HCT116 (cell line): ENCODE measurements at regions not wholly inside any gene's neighbourhood (a gene's known extent, or its start where the extent isn't known, plus 50 kb on each side); places are given as distances from the start of the nearest gene placed in this dataset.

Source experiments
- ATAC-seq: fragments of 200-7000 bp; cut with Tn5 transposase; 2 replicates; pipeline ENCODE4 v1.9.1; 2020; ENCODE audit warnings: mild to moderate bottlenecking, moderate library complexity
- BruUV-seq: library from RNA; stranded (reverse); fragments of 400-500 nt; replicated peaks from 2 replicates; lab custom pipeline; 2021; lab: Mats Ljungman, UMichigan
- CTCF ChIA-PET: fragments of 300-600 bp; sonication (Branson Sonifier 250); formaldehyde crosslinking; loops from one replicate; lab custom pipeline; 2021; ENCODE audit warnings: antibody characterized with exemption; lab: Charles Lee
- POLR2A ChIA-PET: fragments of 300-600, 350-600 bp; sonication (Branson Sonifier 250); formaldehyde crosslinking; loops from one replicate; lab custom pipeline; 2021; ENCODE audit warnings: antibody characterized with exemption; lab: Charles Lee
- RAD21 ChIA-PET, 2 experiments: fragments of 300-600 bp; sonication (Branson Sonifier 250); formaldehyde crosslinking; loops; one replicate each; lab custom pipeline; 2023; ENCODE audit warnings: low total read pairs in 2 of 2; ENCODE audit not compliant: uncharacterized antibody in 2 of 2, unreplicated experiment in 2 of 2, low non-redundant PET in 1 of 2; lab: Charles Lee
- DNase-seq: peaks from one replicate; pipeline ENCODE4 v3.0.0-alpha.2; 2010; ENCODE audit warnings: low read depth, low spot score
- H2AFZ ChIP-seq: fragments of 200-600 bp; shearing (Covaris generic), sonication (generic); 2 replicates; pipeline ENCODE4 v1.6.1; 2017; ENCODE audit warnings: low read depth, mixed run types, mixed read lengths, antibody characterized with exemption, low read length; ENCODE audit not compliant: poor library complexity, severe bottlenecking
- H3K27ac ChIP-seq: 2 replicates; pipeline ENCODE4 v1.5.1; 2012; ENCODE audit warnings: low read depth, low read length
- H3K27me3 ChIP-seq: fragments of 200-600 bp; sonication (generic); 2 replicates; pipeline ENCODE4 v1.6.1; 2016; ENCODE audit warnings: mixed run types, low read length, mixed read lengths; ENCODE audit not compliant: insufficient read depth
- H3K36me3 ChIP-seq, 2 experiments: fragments of 200-500 bp in 1 of 2; fragments of 200-600 bp in 1 of 2; sonication (Bioruptor generic) in 1 of 2; sonication (generic) in 1 of 2; 2 replicates each; pipeline versions ENCODE4 v1.5.1 to v1.6.1; 2014 to 2016; ENCODE audit warnings: low read length in 2 of 2, inconsistent platforms in 1 of 2, mixed read lengths in 1 of 2, mixed run types in 1 of 2; ENCODE audit not compliant: insufficient read depth in 2 of 2, control insufficient read depth in 1 of 2
- H3K4me1 ChIP-seq, 2 experiments: fragments of 200-600 bp in 1 of 2; sonication (generic) in 1 of 2; 2 replicates each; pipeline versions ENCODE4 v1.5.1 to v1.6.1; 2012 to 2017; ENCODE audit warnings: low read length in 2 of 2, inconsistent platforms in 1 of 2, mild to moderate bottlenecking in 1 of 2, mixed read lengths in 1 of 2, mixed run types in 1 of 2, moderate library complexity in 1 of 2; ENCODE audit not compliant: insufficient read depth in 2 of 2, control insufficient read depth in 1 of 2
- H3K4me2 ChIP-seq: fragments of 200-600 bp; sonication (generic); 2 replicates; pipeline ENCODE4 v1.6.1; 2017; ENCODE audit warnings: mixed run types, low read length, mixed read lengths
- H3K4me3 ChIP-seq, 2 experiments: fragments of 200-600 bp in 1 of 2; sonication (generic) in 1 of 2; replicated peaks in 1 of 2; 2 replicates each; pipeline ENCODE4 v1.5.1; 2011 to 2016; ENCODE audit warnings: low read length in 2 of 2, control low read depth in 1 of 2, low read depth in 1 of 2, mild to moderate bottlenecking in 1 of 2, mixed read lengths in 1 of 2, mixed run types in 1 of 2
- H3K79me2 ChIP-seq: fragments of 200-600 bp; sonication (generic); 2 replicates; pipeline ENCODE4 v1.6.1; 2017; ENCODE audit warnings: mild to moderate bottlenecking, mixed run types, low read length, moderate library complexity, mixed read lengths; ENCODE audit not compliant: insufficient read depth
- H3K9ac ChIP-seq: fragments of 200-600 bp; sonication (generic); 2 replicates; pipeline ENCODE4 v1.6.1; 2016; ENCODE audit warnings: low read length, mixed read lengths
- H3K9me2 ChIP-seq: fragments of 200-600 bp; sonication (generic), shearing (Covaris generic); 2 replicates; pipeline ENCODE4 v1.6.1; 2017; ENCODE audit warnings: mixed run types, mild to moderate bottlenecking, moderate library complexity; ENCODE audit not compliant: insufficient read depth
- H3K9me3 ChIP-seq, 2 experiments: fragments of 200-500 bp in 1 of 2; fragments of 200-600 bp in 1 of 2; sonication (Bioruptor generic) in 1 of 2; sonication (generic) in 1 of 2; 2 replicates each; pipeline ENCODE4 v1.6.1; 2014 to 2017; ENCODE audit warnings: low read length in 2 of 2, mixed read lengths in 2 of 2, inconsistent platforms in 1 of 2, low read depth in 1 of 2, mild to moderate bottlenecking in 1 of 2, mixed run types in 1 of 2, moderate library complexity in 1 of 2; ENCODE audit not compliant: control insufficient read depth in 1 of 2, insufficient read depth in 1 of 2
- H4K20me1 ChIP-seq: fragments of 200-600 bp; sonication (generic), shearing (Covaris generic); 2 replicates; pipeline ENCODE4 v1.6.1; 2017; ENCODE audit warnings: mixed run types, mild to moderate bottlenecking, moderate library complexity; ENCODE audit not compliant: insufficient read depth
- CBX3 ChIP-seq: IDR thresholded peaks from 2 replicates; pipeline ENCODE4 v1.6.1; 2012; ENCODE audit warnings: low read depth
- CEBPB ChIP-seq: IDR thresholded peaks from 2 replicates; pipeline ENCODE4 v1.6.1; 2012; ENCODE audit warnings: low read depth
- CTCF ChIP-seq, 3 experiments: fragments of 200-600 bp in 1 of 3; sonication (generic) in 1 of 3; IDR thresholded peaks in 2 of 3; conservative IDR thresholded peaks in 1 of 3; 2 replicates each; pipeline ENCODE4 v1.5.1; 2012 to 2017; ENCODE audit warnings: low read depth in 2 of 3, low read length in 2 of 3, antibody characterized with exemption in 1 of 3, borderline replicate concordance in 1 of 3, control low read depth in 1 of 3, mild to moderate bottlenecking in 1 of 3, mixed read lengths in 1 of 3, mixed run types in 1 of 3, moderate library complexity in 1 of 3; ENCODE audit not compliant: insufficient read depth in 1 of 3
- EGR1 ChIP-seq: IDR thresholded peaks from 2 replicates; pipeline ENCODE4 v1.6.1; 2012; ENCODE audit warnings: low read depth
- ELF1 ChIP-seq: IDR thresholded peaks from 2 replicates; pipeline ENCODE4 v1.6.1; 2012; ENCODE audit warnings: low read depth, borderline replicate concordance
- EZH2 ChIP-seq: fragments of 200-600 bp; sonication (generic); IDR thresholded peaks from 2 replicates; pipeline ENCODE4 v1.6.1; 2017; ENCODE audit warnings: antibody characterized with exemption, mixed run types
- EZH2phosphoT487 ChIP-seq: fragments of 200-600 bp; IDR thresholded peaks from 2 replicates; pipeline ENCODE4 v1.6.1; 2018; ENCODE audit warnings: antibody characterized with exemption, borderline replicate concordance
- JUND ChIP-seq: IDR thresholded peaks from 2 replicates; pipeline ENCODE4 v1.6.1; 2012
- MAX ChIP-seq: IDR thresholded peaks from 2 replicates; pipeline ENCODE4 v1.6.1; 2012
- POLR2A ChIP-seq: IDR thresholded peaks from 2 replicates; pipeline ENCODE4 v1.7.0; 2011; ENCODE audit warnings: borderline replicate concordance; ENCODE audit not compliant: insufficient read depth, insufficient read length; ENCODE audit errors: extremely low read depth
- POLR2AphosphoS5 ChIP-seq: IDR thresholded peaks from 2 replicates; pipeline ENCODE4 v1.6.1; 2011; ENCODE audit warnings: mild to moderate bottlenecking, low read depth, low read length, moderate library complexity
- RAD21 ChIP-seq: IDR thresholded peaks from 2 replicates; pipeline ENCODE4 v1.6.1; 2012; ENCODE audit warnings: low read depth, mild to moderate bottlenecking
- SIN3A ChIP-seq: IDR thresholded peaks from 2 replicates; pipeline ENCODE4 v1.6.1; 2012; ENCODE audit warnings: low read depth
- SP1 ChIP-seq: IDR thresholded peaks from 2 replicates; pipeline ENCODE4 v1.6.1; 2012; ENCODE audit warnings: low read depth
- SRF ChIP-seq: IDR thresholded peaks from 2 replicates; pipeline ENCODE4 v1.6.1; 2012; ENCODE audit warnings: low read depth
- TCF7L2 ChIP-seq: IDR thresholded peaks from 2 replicates; pipeline ENCODE4 v1.7.0; 2011; ENCODE audit warnings: borderline replicate concordance, inconsistent platforms; ENCODE audit not compliant: insufficient read depth, insufficient read length; ENCODE audit errors: extremely low read depth
- YY1 ChIP-seq: IDR thresholded peaks from 2 replicates; pipeline ENCODE4 v1.6.1; 2011; ENCODE audit warnings: low read length, low read depth, moderate library complexity, mild to moderate bottlenecking; ENCODE audit not compliant: insufficient replicate concordance; ENCODE audit errors: extremely low read depth
- ZBTB33 ChIP-seq: IDR thresholded peaks from 2 replicates; pipeline ENCODE4 v1.6.1; 2011; ENCODE audit warnings: mild to moderate bottlenecking, low read length, moderate library complexity; ENCODE audit not compliant: insufficient replicate concordance; ENCODE audit errors: extremely low read depth
- ZFX ChIP-seq: fragments of 450-650 bp; IDR thresholded peaks from 2 replicates; pipeline ENCODE4 v1.6.1; 2017
- intact Hi-C: fragments of 100-400 bp; cut with micrococcal nuclease; formaldehyde crosslinking; loops from 2 replicates; pipeline ENCODE4 v1.10.0; 2022

GRCh38 chr4:129561886-129562671 is 466.1 kb downstream of the C4orf33 start (continued):
- no peak for TF ChIP-seq ELF1
- no peak for TF ChIP-seq YY1
- TF ChIP-seq MAX = no peak
- TF ChIP-seq POLR2AphosphoS5 = no peak
- TF ChIP-seq EGR1 = no peak
- no peak for TF ChIP-seq SP1
- TF ChIP-seq EZH2 = no peak
- TF ChIP-seq ZBTB33 = no peak

- intact Hi-C loops = no loop called here
- Histone ChIP-seq H3K4me1 (no peaks in the 10 kb centered on the region), H3K27me3 (no peaks in the 10 kb centered on the region), H2AFZ (no peak overlapping the region), H3K36me3 (no peaks in the 10 kb centered on the region), H3K9me3 (no peaks in the 10 kb centered on the region), H3K4me2 (no peak overlapping the region), H3K9me2 (no peaks in the 10 kb centered on the region), H3K4me3 (no peak overlapping the region), H3K9ac (no peak overlapping the region), H3K27ac (no peak overlapping the region), H4K20me1 (no peaks in the 10 kb centered on the region), H3K79me2 (no peaks in the 10 kb centered on the region)
- CTCF ChIA-PET = no interaction called here
- DNase-seq (no peak), ATAC-seq (no peak)
- BruUV-seq = no TSS peak
- POLR2A ChIA-PET = no interaction called here
- RAD21 ChIA-PET = no interaction called here
- TF ChIP-seq POLR2A = no peak
- TF ChIP-seq ELF1 = no peak
- no peak for TF ChIP-seq TCF7L2
- TF ChIP-seq ZBTB33 = no peak
- TF ChIP-seq JUND = no peak
- TF ChIP-seq CTCF (IDR thresholded peaks at IDR 0.05 in 2 of 3, conservative IDR thresholded peaks at IDR 0.05 in 1 of 3; ENCODE audit: borderline replicate concordance in 1 of 3, insufficient read depth in 1 of 3, low read depth in 2 of 3, low read length in 2 of 3) = no peak
- TF ChIP-seq SRF = no peak
- no peak for TF ChIP-seq RAD21
- no peak for TF ChIP-seq ZFX
- TF ChIP-seq SIN3A = no peak
- no peak for TF ChIP-seq MAX
- no peak for TF ChIP-seq CBX3
- TF ChIP-seq CEBPB = no peak
- TF ChIP-seq EGR1 = no peak
- no peak for TF ChIP-seq EZH2phosphoT487
These were observed 469.3 kb downstream of the C4orf33 start for GRCh38 chr4:129565214-129565613.
